ENCODE measurements at regions not wholly inside any gene's neighbourhood (a gene's known extent, or its start where the extent isn't known, plus 50 kb on each side); places are given as distances from the start of the nearest gene placed in this dataset.
"Not testable (repeated sequence)": the region's sequence is repeated elsewhere in the genome, so short reads cannot be mapped to it uniquely, and the experiment has no call there.

DNA sequence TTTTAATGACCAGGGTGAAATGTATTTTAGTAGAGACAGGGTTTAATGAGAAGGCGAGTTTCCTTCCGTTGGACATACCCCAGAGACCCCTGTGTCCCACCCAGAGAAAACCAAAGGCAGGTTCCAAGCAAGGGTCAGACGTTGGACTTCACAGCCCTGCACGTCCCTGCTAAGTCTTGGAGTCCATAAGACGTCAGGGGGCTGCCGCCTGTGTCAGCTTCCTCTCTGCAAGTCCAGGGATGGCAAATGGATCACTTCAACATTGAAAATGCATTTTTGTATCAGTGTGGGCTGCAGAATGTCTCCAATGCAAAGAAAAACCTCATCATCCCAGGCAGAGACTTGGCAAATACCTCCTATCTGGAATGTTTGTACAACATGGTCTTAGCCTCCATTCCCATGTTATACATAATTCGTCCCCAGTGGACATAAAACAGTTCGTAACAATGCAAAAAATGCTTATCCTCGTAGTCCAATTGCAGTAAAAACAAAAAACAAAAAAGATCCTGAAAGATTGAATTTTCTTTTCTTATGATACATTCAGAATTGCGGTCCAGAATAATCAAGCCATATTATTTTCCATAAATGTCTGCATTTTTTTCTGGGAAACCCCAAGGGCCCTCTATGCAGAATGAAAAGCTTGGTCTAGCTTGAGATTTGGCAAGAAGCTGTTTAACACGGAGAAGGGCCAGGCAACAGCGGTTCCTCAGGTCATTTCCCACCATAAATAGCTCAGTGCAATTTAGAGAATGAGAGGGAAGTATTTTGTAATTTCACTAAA, 190.9 kb downstream of the SHOX start:
- H3K27ac Mint-ChIP-seq (ENCODE audit: low read depth, unreplicated experiment), result no peak overlapping the region
- H3K36me3 Mint-ChIP-seq (ENCODE audit: insufficient read depth, unreplicated experiment), result no peaks in the 10 kb centered on the region
- ChIA-PET POLR2A (no interaction called here), CTCF (no interaction called here)
- no peak for DNase-seq (ENCODE audit: unreplicated experiment)
- peaks cover 5% of the 10 kb centered on the region for H3K4me1 Mint-ChIP-seq (ENCODE audit: insufficient read depth, unreplicated experiment)
- no peaks in the 10 kb centered on the region for H3K27me3 Mint-ChIP-seq (ENCODE audit: insufficient read depth, unreplicated experiment)
- H3K4me3 Mint-ChIP-seq (ENCODE audit: unreplicated experiment), result no peak overlapping the region
- no TSS peak for BruUV-seq (replicated peaks)
- TF ChIP-seq, protein P1, sequence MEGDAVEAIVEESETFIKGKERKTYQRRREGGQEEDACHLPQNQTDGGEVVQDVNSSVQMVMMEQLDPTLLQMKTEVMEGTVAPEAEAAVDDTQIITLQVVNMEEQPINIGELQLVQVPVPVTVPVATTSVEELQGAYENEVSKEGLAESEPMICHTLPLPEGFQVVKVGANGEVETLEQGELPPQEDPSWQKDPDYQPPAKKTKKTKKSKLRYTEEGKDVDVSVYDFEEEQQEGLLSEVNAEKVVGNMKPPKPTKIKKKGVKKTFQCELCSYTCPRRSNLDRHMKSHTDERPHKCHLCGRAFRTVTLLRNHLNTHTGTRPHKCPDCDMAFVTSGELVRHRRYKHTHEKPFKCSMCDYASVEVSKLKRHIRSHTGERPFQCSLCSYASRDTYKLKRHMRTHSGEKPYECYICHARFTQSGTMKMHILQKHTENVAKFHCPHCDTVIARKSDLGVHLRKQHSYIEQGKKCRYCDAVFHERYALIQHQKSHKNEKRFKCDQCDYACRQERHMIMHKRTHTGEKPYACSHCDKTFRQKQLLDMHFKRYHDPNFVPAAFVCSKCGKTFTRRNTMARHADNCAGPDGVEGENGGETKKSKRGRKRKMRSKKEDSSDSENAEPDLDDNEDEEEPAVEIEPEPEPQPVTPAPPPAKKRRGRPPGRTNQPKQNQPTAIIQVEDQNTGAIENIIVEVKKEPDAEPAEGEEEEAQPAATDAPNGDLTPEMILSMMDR (IDR thresholded peaks at IDR 0.05; ENCODE audit: unreplicated experiment), result no peak
- no peaks in the 10 kb centered on the region for H3K9me3 Mint-ChIP-seq (ENCODE audit: unreplicated experiment)
- intact Hi-C loops (cut with micrococcal nuclease), result no loop called here

DNA sequence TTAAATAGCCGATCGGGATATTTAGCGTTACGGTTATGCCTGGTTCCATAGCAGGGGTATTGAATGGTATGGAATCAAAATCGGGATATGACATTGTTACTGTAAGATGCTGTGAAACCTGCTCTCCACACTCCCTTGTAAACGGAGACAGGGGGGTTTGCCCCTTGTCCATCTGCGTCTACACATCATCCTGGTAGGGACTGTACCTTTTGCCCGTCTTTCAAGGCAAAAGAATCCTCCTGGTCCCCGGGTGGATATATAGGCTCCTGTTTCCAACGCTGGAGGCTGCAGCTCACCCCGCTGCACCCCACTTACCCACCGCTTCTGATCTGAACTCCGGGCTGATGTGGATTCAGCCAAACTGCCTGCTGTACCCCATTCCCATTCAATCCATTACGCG, 189.1 kb downstream of the SHOX start:
- H3K4me1 Mint-ChIP-seq (ENCODE audit: insufficient read depth, unreplicated experiment), result no peaks in the 10 kb centered on the region
- no peak overlapping the region for H3K27ac Mint-ChIP-seq (ENCODE audit: low read depth, unreplicated experiment)
- DNase-seq (ENCODE audit: unreplicated experiment), result no peak
- TF ChIP-seq, protein P1 (IDR thresholded peaks at IDR 0.05; ENCODE audit: unreplicated experiment), result no peak
- H3K4me3 Mint-ChIP-seq (ENCODE audit: unreplicated experiment), result no peak overlapping the region
- H3K36me3 Mint-ChIP-seq (ENCODE audit: insufficient read depth, unreplicated experiment), result no peaks in the 10 kb centered on the region
- H3K27me3 Mint-ChIP-seq (ENCODE audit: insufficient read depth, unreplicated experiment), result no peaks in the 10 kb centered on the region
- no TSS peak for BruUV-seq (replicated peaks)
- CTCF ChIA-PET, result no interaction called here
- POLR2A ChIA-PET, result no interaction called here
- H3K9me3 Mint-ChIP-seq (ENCODE audit: unreplicated experiment), result no peaks in the 10 kb centered on the region
- intact Hi-C loops (cut with micrococcal nuclease), result no loop called here

DNA sequence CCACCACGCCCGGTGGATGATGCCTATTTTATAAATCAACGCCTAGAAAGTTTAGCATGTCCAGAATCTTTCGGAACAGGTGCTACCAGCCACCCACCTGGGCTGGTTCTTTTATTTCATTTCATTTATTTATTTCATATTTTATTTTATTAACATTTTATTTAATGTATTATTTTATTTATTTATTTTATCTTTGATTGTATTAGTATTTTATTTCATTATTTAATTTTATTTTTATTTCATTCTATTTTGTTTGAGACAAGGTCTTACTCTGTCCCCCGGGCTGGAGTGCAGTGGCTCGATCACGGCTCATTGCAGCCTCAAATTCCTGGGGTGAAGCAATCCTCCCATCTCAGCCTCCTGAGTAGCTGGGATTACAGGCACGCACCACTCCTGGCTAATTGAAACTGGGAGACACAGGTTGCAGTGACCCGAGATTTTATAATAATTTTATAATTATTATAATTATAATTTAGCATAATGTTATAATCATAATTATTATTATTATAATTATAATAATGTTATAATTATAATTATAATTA, 187.2 kb downstream of the SHOX start:
- TF ChIP-seq, protein P1 (IDR thresholded peaks at IDR 0.05; ENCODE audit: unreplicated experiment), result no peak
- Mint-ChIP-seq H3K9me3 (ENCODE audit: unreplicated experiment) (no peaks in the 10 kb centered on the region), H3K4me1 (ENCODE audit: insufficient read depth, unreplicated experiment) (no peaks in the 10 kb centered on the region), H3K27me3 (ENCODE audit: insufficient read depth, unreplicated experiment) (no peaks in the 10 kb centered on the region), H3K4me3 (ENCODE audit: unreplicated experiment) (no peak overlapping the region), H3K27ac (ENCODE audit: low read depth, unreplicated experiment) (no peak overlapping the region), H3K36me3 (ENCODE audit: insufficient read depth, unreplicated experiment) (no peaks in the 10 kb centered on the region)
- BruUV-seq (replicated peaks), result no TSS peak
- DNase-seq (ENCODE audit: unreplicated experiment), result no peak
- intact Hi-C loops (cut with micrococcal nuclease), result no loop called here
- ChIA-PET POLR2A (no interaction called here), CTCF (no interaction called here)

DNA sequence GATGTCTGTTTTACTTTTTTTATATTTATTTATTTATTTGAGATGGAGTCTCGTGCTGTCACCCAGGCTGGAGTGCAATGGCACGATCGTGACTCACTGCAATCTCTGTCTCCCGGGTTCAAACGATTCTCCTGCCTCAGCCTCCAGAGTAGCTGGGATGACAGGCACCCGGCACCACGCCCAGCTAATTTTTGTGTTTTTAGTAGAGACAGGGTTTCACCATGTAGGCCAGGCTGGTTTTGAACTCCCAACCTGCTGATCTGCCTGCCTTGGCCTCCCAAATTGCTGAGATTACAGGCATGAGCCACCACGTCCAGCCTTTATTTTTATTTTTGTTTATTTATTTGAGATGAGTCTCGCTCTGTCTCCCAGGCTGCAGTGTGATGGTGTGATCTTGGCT, 186.6 kb downstream of the SHOX start:
- not testable (repeated sequence) for BruUV-seq (replicated peaks); H3K4me1 Mint-ChIP-seq (ENCODE audit: insufficient read depth, unreplicated experiment); H3K27ac Mint-ChIP-seq (ENCODE audit: low read depth, unreplicated experiment)

More for the DNA sequence above, 186.6 kb downstream of the SHOX start:
- H3K36me3 Mint-ChIP-seq (ENCODE audit: insufficient read depth, unreplicated experiment); CTCF ChIA-PET; intact Hi-C loops (cut with micrococcal nuclease); H3K4me3 Mint-ChIP-seq (ENCODE audit: unreplicated experiment); POLR2A ChIA-PET; H3K27me3 Mint-ChIP-seq (ENCODE audit: insufficient read depth, unreplicated experiment); H3K9me3 Mint-ChIP-seq (ENCODE audit: unreplicated experiment); DNase-seq (ENCODE audit: unreplicated experiment): not testable (repeated sequence)
